Embryonic facial prominence (tissue), 1 donor: ENCODE measurements at regions not wholly inside any gene's neighbourhood (a gene's known extent, or its start where the extent isn't known, plus 50 kb on each side); places are given as distances from the start of the nearest gene placed in this dataset.
"Not testable (repeated sequence)": the region's sequence is repeated elsewhere in the genome, so short reads cannot be mapped to it uniquely, and the experiment has no call there.

Source experiments
- DNase-seq: peaks from one replicate; pipeline ENCODE4 v3.0.0-alpha.2; 2016; ENCODE audit errors: extremely low spot score

DNA sequence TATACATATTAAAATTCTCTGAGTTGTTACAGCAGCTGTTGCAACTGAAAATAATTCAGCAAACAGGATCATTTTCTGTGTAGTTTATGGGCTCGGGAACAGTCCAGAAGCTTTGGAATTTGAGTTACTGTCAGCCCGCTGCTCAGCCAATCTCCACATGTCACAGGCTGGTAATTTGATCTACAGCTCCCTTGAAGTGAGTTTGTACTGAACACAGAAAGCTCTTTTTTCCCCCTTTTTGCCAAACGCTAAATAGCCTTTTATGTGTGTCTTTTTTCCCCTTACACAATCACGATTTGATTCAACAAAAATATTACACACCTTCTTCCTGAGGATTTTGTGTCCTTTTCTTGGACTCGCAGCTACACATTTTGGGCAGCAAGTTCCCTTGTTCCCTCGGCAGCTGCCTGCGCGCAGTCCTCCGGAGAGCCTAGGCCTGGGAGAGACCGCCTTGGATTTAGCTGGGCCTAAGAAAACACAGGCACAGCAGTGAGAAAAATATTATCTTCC, 371.4 kb downstream of the KCNRG start:
- peak; percentile 14 for DNase-seq

DNA sequence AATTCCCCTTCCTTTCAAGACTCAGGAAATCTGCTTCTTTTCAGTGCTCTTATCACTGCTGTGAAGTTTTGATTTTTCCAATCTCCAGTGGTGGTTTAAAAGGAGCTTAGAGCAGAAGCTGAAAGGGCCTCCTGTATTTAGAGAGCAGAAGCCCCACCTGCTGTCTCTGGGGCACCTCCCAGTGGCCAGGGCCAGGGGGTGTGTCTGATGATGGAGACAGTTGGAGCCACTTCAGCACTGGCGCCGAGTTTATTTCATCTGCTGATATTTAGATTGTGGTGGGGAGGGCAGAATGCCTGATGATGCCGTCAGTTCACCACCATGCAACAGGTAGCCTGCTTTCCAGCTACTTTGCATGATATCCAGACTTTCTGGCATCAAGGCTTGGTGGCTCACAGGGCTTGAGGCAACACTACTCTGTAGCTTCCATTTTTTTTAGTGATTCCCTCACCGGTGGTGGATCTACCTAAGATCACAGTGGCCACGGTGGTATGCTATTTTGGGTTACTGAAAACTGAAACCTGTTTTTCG, 371.9 kb downstream of the KCNRG start:
- no peak for DNase-seq

DNA sequence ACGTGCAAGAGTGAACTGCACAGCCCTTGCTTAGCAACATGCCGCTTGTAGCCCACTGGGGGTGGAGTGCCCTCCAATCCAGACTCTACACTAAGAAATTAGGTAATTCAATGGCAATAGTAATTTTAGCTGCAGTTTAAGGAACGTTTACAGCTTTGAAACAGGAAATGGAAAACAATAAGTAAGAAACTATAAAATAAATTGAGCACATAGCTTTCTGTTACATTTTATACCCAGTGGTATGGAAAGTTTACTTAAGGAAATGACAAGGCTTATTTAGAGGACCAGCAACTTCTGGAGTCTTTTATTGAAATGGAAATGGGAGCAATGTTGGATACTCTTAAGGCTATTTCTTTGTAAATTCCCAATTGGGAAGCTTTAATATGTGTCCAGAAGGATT, 373.2 kb downstream of the KCNRG start:
- no peak for DNase-seq

DNA sequence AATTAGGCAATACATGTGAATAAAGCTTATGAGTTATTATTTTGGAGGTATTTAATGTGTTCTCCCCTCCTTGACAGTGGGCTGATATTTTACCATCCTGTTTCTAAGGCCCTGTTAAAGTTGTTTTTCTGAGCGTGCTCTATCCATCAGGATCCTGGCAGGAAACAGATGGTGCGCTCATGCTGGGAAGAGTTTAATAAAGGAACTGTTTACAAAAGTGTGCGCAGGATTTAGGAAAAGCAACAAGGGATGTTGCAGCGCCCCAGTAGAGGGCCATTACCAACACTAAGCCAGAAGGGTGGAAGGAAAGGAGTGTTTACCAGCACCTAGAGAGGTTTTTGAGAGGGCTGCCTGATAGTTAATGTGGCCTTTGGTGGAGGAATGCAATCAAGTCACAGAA, 374.5 kb downstream of the KCNRG start:
- no peak for DNase-seq

DNA sequence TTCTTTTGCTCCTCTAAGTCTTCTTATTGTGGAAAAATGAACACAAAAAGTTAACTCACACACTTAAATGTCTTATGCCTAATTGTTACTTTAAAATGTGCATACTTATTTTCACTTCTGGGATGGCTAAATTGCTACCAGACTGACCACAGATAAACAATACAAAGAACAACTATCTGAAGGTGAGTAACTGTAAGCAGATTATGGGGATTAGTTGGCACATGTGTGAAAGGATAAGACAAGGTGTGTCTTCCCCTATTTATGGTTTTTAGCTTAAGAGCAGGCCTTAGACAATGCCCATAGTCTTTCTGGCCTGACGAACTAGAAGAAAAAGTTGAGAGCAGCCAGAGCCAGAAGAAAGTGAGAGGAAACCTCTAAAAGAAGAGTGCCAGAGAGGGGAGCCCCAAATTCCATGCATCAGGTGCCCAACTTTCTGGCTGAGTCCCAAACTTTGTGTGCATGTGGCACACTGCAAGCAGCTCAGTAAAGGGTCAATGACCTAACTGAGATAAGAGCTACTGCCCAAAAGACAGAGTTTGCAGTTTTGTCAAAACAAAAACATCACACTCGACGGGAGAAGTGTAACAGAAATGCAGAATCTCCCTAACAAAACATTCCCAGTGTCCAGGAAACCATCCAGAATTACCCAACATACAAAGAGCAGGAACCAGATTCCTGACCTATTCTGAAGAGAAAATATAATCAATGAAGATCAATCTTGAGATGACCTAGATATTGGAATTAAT, 375.4 kb downstream of the KCNRG start:
- no peak for DNase-seq

DNA sequence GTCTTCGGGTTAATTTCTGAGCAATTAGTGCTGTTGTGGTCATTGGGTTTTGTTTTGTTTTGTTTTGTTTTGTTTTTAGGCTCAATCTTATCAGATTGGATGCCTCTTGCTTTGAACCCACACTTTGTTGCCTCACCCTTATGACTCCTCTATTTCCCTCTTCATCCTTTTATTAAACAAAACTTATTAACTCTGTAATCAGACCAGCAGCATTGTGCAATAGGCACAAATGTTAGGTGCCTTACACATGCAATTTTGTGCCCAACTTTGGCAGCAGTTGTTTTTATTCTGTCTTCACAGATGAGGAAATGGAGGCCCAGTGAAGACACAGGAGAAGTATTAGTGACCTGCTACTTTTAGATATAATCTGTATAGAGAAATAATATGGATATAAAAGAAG, 377.7 kb downstream of the KCNRG start:
- no peak for DNase-seq

DNA sequence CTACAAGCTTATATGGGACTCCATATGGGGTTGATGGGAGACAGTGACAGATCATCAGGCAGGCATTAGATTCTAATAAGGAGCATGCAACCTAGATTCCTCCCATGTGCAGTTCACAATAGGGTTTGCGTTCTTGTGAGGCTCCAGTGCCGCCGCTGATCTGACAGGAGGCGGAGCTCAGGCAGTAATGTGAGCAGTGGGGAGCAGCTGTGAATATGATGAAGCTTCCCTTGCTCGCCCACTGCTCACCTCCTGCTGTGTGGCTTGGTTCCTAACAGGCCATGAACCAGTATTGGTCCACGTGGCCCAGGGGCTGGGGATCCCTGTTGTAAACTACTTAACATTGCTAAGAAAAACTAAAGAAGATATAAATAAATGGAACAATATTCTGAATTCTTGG, 378.4 kb downstream of the KCNRG start:
- no peak for DNase-seq

DNA sequence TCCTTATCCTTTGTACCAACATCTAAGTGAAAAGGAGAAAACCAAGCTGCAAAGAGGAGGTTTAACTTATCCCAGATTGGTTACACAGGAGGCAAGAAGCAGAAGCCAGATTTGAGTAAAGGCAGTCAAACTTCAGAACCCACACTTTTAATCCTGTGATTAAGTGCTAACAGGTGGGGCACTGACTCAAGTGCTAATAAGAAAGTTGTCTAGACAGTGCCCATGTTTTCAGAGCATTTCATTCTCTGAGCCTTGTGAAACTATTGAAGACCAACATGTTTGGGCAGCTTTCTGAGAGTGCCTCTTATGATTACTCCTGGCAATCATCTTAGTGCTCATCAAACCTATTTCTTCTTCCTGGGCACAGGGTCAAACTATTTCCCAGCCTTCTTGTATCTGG, 380.8 kb downstream of the KCNRG start:
- DNase-seq: no peak

DNA sequence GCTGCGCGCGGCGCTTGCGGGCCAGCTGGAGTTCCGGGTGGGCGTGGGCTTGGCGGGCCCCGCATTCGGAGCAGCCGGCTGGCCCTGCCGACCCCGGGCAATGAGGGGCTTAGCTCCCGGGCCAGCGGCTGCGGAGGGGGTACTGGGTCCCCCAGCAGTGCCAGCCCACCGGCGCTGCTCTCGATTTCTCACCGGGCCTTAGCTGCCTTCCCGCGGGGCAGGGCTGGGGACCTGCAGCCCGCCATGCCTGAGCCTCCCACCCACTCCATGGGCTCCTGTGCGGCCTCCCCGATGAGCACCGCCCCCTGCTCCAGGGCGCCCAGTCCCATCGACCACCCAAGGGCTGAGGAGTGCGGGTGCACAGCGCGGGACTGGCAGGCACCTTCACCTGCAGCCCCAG, 381.4 kb downstream of the KCNRG start:
- not testable (repeated sequence) for DNase-seq

DNA sequence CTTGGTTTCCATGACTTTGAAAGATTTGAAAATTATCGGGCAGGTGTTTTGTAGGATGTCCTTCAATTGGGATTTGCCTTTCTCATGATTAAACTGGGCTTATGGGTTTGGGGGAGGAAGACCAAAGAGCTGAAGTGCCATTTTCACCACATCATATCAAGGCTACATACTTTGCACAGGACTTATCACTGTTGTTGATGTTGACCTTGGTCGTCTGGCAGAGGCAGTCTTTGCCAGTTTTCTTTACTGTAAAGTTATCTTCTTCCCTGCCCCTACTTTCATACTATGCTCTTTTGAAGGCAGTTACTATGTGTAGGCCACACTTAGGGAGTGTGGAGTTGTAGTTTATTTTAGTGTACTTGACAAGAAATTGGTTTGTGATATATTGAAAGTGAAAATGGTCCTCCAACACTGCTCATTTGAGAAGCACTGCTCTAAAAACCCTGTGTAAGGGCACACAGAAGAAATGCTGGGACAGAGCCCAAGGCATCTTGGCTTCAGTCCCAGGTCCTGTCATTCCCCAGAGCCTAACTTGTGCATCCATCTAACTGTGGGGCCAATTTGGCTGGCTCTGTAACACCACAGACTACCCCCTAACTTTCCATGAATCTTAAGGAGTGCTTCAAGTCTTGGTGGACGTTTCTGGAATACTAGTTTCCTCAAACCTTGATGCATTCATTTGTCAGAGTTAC, 384.9 kb downstream of the KCNRG start:
- no peak for DNase-seq

DNA sequence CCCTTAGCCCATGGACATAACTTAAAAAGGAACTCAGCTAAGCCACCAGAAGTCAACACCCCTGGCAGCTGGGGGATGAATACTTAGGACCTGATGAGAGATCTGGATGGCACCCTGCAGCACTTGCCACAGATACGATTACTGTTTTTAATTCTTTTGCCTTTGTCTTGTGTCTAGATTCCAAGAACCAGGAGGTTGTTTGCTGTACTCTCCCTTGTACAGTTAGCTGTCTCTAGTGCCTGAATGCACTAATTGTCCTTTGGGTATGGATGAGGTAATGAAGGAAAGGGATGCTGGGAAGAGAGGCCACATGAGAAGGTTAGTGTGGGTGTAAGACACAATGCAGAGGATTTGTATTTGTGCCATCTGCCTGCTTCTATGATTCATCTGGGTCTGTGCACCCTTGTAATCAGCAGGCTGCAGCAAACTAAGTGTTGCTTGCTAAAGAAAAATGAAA, 385.8 kb downstream of the KCNRG start:
- DNase-seq: no peak

DNA sequence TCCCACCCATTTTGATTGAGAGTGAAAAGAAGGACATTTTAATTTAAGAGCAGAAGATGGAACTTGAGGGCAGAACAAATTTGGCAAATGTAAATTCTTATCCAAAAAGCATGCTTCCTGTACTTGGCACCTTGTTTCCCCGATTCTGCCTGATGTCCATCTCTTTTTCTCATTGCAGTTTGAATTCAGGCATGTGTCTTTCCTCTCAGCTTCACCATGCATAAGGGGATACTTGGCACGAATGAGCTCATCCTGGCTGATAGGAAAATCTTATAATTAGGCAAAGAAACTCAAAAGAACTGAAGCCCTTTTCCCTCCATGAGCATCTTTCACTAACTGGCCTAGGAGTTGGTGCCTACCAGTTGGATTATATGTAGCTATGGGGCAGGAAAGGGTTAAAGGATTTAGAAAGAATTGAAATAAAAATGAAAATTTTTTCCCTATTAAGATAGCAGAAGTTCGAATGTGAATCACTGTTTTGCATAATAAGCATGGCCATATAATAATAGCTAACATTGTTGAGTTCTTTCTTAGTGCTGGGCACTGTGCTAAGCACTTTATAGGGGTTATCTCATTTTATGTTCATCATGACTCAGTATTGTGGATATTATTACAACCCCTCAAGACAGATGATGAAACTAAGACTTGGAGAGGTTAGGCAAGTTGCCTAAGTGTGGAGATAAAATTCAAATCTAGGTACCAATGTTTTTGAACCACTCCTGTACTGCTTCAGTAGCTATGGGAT, 386.6 kb downstream of the KCNRG start:
- DNase-seq: no peak

DNA sequence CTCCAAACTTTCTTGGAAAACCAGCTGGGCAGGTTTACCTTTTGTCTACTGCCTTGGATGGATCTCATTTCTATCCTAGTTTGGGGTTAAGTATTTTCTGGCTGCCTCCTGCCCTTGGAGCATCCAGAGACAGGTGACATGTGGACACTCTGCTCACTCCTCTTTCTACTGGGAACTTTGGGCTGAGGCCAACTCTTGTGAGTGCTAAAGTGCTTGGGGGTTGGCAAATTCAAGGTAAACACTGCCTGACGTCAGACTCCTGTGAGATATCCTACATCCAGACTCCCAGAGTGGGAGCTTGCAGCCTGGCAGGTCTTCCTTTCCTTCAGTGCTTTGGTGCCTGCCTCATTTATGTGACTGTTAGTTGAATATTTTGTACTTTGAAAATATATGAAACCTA, 388.1 kb downstream of the KCNRG start:
- no peak for DNase-seq

DNA sequence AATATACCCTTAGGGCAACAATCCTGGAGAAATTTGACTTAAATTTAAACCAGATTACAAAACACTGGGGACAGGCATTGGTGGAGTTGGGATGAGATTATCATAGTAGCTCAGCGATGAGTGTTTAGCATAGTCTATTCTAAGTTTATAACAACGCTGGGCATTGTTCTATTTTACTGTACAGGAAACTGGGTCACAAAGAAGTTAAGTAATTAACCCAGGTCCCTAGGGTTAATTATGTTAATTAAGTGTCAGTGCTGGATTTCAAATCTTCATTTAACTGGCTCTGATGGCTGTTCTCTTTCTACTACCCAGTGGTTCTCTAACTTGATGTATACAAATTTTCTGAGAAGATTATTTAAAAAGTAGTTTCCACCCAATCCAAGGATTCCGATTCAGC, 388.9 kb downstream of the KCNRG start:
- DNase-seq: no peak

DNA sequence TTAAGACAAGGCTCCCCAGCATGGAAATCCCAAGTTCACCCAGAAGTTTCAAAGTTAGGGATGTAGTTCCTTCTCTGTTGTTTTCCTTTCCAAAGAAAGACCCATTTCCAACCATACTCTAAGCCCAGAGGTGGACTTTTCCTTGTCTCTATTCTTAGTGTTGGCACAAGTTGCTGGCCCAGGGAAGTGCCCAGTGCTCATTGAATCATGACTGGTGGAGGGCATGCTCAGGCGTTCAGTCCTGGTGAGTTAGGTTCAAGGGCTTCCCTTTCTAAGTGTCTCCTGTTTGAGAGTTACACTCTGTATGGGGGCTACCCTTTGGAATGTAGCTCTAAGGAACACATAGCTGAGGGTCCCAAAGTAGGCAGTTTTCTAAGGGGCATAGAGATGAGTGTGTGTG, 389.5 kb downstream of the KCNRG start:
- no peak for DNase-seq

DNA sequence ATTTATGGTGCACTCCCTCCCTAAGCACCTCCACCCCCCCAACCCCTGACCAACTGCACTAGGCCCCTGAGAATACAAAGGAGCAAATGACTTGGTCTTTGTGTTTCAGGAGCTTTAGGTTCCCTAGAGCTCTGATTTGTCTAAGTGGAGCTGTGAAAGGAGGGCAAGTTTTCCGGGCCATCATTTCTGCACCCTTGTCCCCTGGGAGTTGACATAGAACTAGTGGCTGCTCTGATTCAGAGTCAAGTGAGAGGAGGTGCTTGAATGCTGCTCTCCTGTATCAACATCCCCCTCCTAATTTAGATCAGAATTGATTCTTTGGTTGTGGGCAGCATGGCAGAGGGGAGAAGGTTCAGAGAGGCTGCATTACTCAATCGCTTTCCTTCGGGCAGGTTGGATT, 391.6 kb downstream of the KCNRG start:
- no peak for DNase-seq

DNA sequence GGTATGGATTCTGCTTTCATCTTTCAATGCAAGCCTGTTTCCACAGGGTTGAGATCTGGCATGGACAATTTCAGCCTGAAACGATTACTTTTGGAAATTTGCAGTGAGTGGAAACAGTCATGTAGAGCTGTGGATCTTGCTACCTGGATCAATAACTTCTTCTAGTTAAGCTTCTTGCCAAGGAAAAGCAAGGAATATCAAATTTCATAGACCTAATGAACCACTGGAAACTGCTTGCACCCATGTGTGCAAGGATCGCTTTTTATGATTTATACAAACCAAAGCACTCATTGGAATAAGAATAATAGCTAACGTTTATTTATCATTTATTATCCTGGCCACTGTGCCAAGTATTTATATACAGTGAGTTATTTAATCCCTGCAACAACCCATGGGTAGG, 392.8 kb downstream of the KCNRG start:
- DNase-seq: no peak

DNA sequence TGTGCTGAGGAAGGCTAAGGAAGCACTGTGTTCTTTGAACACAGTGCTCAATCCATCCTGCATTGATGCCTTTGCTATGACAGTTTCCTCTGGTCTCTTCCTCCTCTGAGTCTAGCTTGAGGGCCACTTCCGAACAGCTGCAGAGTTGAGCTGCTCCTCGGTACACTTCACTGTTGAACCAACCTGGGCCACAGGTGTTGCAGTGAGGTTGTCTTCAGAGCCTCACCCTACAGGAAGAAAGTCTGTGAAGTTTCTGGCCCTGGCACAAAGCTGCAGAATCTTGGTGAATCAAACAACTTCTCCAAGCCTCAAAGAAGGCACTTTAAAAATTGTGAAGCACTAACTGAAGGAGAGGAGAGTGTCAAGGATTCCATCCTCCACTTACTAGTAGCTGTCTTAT, 394.0 kb downstream of the KCNRG start:
- DNase-seq: no peak

DNA sequence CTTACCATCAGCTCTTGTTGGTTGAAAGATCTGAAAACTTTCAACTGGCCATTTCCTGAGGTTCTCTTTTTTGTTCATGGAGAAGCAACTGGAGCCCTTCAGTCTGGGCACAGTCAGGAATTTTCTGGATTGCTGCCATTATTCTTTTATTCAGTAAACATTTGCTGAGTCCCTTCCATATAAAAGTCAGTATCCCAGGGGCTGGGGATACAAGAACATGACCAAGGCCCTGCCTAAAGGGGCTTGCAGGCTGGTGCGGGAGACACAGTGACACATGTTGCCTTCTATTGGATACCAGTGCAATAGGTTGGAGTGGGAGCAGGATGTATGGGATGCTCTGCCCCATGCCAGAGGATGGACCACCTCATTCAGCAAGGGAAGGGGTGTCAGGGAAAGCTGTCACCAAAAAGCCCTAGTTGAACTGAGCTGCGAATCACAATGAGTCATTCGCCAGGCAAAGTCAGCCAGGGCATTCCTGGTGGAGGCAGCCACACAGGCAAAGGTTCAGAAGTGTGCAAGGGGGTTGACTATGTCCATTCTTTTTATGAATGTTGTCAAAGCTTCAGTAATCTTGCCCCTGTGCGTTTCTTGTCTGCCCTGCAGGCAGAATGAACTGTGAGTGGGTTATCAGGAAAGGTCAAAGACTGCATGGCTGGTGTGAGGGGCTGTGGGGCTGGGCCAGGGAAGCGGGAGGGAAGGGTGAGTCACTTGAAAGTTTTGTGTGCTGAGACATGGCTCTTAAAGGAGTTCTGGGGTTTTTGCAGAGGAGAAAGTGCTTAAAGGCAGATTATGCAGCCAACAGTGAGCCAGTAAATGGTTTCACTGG, 395.9 kb downstream of the KCNRG start:
- no peak for DNase-seq

DNA sequence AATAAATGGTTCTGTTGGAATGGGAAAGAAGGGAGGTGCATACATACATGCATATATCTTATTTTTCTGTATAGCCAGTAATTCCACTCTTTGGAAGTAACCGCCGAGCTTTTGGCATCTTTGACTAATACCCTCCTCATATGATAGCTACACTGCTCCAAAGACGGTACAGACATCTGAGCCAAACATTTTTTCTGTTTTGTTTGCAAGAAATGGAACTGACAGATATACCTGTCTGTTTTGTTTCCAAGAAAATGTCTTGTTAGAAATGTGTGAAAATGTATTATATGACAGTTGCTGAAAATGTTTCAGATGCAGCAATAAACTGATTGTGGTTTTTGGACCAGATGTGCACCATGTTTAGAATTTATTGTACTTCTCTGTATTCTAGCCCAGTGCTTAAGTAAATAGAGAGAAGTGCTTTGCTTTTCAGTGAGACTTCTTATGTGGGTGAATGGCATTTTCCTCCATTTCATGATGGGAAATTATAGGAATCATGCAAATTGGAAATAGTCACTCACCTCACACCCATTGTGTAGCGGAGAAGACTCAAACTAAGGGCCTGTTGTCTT, 396.9 kb downstream of the KCNRG start:
- DNase-seq: no peak

DNA sequence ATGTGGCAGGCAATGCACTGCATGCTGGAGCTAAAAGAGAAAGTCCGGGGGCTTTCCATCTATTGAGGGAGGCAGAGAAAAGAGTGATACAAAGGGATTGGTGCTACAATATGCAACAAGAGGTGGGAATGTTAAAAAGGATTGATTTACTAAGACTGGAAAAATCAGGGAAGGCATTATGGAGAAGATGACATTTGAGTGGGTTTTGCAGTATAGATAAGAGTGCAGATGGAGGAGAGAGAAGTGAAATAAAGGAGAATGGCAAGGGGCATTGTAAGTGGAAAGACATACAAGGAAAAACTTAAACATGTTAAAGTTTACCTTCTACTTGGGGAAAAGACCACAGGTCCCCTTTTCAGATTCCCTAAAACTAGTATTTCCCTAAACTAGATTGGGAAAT, 399.4 kb downstream of the KCNRG start:
- DNase-seq: no peak
